Germinal center (tissue), 1 donor: ENCODE measurements at regions not wholly inside any gene's neighbourhood (a gene's known extent, or its start where the extent isn't known, plus 50 kb on each side); places are given as distances from the start of the nearest gene placed in this dataset.

Source experiments
- DNase-seq: peaks from one replicate; pipeline ENCODE4 v3.0.0; 2012; ENCODE audit warnings: mixed read lengths, low spot score

DNA sequence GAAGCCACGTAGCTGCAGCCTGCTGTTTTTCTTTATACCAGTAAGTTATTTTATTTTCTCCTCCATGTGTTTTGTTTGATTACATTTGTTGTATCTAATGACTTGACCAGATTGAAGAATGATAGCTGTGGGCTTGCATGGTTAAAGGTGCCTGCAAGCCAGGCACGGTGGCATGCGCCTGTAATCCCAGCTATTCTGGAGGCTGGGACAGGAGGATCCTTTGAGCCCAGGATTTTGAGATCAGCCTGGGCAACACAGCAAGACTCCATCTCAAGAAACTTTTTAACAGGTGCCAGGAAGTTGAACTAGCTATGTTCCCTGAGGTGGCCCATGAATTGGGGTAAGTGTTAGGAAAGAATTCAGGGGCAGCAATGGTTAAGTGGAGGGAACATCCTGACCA, 179.4 kb downstream of the IRS1 start:
- DNase-seq: no peak

DNA sequence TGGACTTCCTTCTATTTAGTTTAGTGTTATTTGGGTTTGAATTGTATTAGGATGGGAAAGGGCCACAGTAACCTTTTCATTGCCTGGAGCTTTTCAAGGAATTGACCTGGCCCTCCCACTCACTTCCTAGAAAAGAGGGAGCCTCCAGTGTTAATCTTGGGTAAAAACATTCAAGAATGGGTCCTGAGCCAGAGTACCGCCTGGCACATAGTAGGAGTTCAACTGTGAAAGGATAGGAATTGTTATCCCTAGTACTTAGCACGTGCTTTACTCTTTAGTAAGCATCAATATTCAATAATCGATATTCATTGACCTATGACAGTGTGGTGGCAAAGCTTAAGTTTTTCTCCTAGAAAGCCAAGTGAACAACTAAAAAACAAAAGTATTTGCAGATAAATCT, 179.9 kb downstream of the IRS1 start:
- DNase-seq: no peak

DNA sequence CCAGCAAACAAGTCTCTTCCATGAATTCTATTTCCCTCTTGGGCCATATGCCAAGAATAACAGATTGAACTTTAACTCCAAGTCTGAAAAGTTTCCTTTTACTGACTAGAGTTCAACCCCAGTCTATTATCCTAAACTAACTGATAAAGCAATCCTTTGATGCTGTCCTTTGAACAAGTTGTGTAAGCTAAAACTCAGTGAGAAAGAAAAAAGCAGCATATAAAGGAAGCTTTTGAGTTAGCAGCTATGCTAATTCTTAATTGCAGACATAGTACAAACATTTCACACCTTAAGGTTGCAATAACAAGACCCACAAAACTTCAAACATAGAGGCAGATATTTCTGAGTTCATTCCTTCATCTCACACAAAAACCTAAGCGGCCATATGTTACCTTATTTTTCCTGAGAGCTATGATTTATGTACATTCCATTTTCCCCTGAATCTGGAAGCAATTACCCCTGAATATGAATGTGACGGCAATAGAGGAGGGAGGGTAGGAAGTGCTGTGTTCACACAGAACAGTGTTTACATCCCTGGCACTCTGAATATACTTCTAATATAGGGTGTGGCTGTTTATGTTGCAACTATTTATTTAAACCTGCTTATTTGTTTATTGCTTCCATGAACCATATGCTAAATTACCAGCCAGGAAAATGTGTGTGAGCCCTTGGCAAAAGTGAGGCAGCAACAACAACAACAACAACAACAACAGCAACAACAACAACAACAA, 180.6 kb downstream of the IRS1 start:
- no peak for DNase-seq

DNA sequence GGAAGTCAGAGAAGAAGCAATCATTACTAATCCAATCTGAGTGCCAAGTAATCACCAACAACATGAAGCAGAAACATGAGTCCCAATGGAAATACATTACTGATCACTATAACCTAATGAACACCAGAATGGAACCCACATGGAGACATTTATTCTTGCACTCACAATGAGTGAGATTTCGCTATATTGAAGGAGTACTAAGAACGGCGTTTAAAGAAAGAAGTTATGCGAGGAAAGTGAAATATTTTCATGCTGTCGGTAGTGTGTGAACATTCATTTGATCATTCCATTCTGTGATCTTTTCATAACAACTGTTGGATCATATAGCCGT, 181.1 kb downstream of the IRS1 start:
- DNase-seq: no peak

- DNase-seq: no peak
Observed at GRCh38 chr2:226615891-226616290, 183.7 kb downstream of the IRS1 start.

DNA sequence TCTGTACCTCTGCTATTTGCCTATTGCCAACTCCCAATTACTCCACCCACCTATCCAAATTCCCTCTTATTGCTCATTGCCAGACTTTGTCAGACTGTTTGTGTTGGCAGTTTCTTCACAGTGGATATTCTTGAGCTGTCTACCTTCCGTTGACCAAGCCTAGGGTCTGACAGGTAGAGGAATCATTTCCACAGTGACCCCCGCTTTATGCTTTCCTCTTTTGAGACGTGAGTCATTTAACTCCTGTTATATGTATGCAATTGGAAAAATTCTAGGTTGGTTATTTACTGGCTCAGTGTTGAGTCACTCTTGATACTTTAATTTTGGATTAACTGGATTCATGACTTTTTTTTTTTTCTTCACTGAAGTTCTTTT, 187.7 kb downstream of the IRS1 start:
- DNase-seq: no peak

DNA sequence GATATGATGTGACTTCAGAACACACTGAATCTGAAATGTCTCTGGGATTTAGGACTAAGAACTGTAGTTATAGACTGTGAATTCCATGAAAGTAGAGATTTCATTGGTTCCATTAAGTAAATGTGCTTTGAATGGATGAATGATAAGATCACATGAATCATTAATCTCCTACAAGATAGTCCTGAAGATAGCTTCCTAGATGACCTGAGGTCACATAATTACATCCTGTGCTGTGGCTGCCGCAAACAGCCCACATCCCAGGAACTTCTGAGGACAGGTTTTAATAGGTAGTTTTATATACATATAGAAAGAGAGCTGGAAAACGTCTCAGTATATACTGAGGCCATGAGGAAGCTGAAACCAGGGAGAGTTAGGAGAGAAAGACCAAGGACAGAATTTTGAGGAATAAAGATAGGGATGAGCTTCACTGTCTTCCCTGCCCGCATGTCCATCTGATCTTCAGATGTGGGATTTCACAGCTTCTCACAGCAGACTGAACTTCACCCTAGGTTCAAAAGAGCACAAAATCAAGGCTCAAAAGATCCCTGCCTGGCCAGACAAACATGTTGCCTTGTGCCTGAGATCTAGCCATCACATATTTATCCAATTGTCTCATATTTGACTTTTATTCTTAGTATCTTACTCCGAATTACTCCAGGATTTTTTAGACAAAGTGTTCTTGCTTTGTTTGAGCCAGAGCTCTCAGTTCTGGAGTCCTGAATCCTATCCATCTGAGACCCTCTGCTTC, 188.2 kb downstream of the IRS1 start:
- no peak for DNase-seq

GRCh38 chr2:226609366-226609765, 190.3 kb downstream of the IRS1 start:
- DNase-seq: no peak

GRCh38 chr2:226608451-226608850, 191.2 kb downstream of the IRS1 start:
- no peak for DNase-seq

- DNase-seq: no peak
Observed at GRCh38 chr2:226607379-226607778, 192.2 kb downstream of the IRS1 start.

DNA sequence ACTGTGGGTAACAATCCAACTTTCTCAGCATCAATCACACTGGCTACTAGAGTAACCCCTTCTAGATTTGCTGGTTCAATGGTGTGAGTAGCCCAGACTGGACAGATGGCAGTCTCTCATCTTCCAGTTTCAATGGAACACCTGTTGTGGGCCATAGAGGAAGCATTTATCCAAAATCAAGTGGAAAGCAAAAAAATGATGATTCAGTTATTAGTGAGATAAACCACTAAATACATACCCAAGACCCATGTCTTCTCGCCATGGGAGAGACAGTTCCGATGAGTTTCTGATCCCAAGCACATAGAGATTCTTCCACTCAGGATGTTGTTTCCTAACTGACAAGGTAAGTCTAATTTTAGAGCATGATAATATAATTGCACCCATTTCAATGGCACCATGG, 194.0 kb downstream of the IRS1 start:
- no peak for DNase-seq

GRCh38 chr2:226603606-226604005, 196.0 kb downstream of the IRS1 start:
- DNase-seq: no peak

- no peak for DNase-seq
Observed at GRCh38 chr2:226601881-226602662, 197.5 kb downstream of the IRS1 start.

GRCh38 chr2:226600802-226601201, 198.8 kb downstream of the IRS1 start:
- no peak for DNase-seq

DNA sequence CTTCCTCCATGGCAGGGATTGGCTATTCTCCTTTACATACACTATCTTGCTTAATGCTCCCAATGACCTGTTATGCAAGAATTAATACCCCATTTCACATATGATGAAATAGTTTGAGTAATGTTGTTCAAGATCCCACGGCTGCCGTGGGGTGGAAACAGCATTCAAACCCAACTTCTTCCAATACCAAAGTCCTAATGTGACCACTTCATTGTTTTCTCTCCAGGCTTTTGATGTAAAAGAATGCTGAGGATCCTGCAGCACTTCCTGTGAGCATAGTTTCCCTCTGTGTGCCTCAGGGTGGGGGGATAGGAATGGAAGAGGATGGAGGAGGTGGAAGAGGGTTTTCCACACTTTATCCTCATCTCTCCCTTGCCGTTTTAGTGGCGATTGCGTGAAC, 199.4 kb downstream of the IRS1 start:
- DNase-seq: no peak

DNA sequence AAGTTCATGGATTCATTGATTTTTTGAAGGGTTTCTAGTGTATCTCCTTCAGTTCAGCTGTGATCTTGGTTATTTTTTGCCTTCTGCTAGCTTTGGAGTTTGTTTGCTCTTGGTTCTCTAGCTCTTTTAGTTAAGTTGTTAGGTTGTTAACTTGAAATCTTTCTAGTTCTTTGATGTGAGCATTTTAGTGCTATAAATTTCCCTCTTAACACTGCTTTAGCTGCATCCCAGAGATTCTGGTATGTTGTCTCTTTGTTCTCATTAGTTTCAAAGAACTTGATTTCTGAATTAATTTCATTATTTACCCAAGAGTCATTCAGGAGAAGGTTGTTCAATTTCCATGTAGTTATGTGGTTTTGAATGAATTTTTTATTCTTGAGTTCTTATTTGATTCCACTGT, 210.6 kb downstream of the IRS1 start:
- no peak for DNase-seq

DNA sequence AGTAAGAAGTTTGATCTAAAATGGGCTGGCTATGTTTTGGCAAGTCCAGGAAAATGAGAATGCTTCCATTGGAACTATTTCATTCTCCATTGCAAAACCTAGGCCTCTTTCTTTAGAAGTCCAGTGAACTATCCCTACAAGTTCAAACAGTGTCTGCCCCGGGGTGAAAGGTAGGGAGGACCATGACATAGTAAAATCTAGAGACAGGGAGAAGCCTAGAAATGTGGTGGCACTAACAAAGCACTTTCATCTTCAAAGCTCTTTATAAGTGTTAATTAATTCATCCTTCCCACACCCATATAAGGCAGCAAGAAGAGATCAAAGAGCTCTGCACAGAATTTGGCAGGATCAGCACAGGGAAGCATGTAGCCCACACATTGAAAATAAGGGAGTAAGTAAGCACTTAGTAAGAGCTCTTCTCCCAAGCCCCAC, 214.5 kb downstream of the IRS1 start:
- no peak for DNase-seq

DNA sequence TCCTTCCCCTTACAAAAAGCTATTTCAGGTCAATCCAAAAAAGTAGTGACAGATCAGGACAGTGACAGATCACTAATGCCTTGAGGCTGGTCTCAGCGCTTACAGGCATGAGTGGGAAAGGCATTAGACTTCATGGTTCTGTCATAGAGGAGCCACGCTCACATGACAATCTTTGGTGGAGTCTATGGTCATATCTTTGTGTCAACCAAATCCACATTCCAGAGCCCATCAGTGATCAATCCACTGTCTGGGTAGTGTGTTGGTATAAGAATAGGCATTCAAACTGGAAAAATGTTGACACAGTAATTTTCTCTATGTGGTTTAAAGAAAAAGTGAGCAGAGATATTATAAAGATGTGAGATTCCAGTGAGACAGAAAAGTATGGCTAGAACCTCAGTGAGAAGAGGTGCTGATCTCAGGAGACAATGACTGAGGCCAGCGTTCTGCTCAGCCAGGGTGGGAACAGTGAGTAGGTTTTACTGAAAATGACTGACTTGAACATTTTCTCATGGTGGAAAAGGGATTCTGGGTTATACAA, 215.0 kb downstream of the IRS1 start:
- no peak for DNase-seq

GRCh38 chr2:226583715-226584114, 215.9 kb downstream of the IRS1 start:
- DNase-seq: no peak

DNA sequence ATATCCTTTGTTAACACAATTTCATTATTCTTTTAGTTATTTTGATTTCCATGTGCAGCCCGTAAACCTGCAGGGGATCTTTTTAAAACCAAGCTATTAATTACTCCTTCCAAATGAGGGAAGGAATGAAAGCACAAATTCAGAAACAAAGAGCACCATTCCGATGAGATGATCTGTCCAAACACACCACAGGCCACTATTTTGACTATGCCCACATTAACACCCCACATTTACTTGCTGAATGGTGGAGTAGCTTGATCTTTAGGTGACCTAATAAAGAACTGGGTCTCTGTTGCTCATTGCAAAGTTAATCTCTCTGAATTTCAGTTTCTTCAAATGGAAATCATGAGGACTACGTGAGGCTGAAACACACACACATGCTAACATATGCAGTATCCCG, 218.0 kb downstream of the IRS1 start:
- no peak for DNase-seq

DNA sequence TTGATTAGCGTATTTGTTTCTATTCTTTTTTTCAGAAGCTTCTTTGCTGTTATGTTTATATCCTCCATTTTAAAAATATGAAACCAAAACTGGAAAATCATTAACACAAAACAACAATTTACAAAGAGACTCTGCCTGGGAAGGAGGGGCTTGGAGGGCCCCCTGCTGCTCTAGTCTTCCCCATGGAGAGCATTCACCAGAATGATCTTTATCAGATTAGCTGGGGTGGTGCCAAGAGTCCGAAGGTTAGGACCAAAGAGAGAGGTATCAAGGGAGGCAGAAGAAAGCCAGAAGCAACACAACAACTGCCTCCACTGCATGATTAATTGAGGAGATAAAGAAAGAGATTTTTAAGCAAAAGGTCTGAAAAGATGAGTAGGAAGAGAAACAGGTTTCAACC, 218.6 kb downstream of the IRS1 start:
- DNase-seq: no peak

DNA sequence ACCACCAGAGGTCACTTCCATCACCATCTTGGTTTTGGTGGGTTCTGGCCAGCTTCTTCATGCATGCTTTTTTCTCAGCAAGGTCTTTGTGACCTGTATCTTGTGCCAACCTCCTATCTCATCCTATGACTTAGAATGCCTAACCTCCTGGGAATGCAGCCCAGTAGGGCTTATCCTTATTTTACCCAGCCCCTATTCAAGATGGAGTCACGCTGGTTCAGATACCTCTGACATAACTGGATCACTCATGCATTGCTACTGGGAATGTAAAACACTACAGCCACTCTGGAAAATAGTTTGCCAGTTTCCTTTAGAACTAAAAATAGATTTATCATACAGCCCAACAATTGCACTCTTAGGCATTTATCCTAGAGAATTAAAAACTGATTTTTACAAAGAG, 219.2 kb downstream of the IRS1 start:
- no peak for DNase-seq

DNA sequence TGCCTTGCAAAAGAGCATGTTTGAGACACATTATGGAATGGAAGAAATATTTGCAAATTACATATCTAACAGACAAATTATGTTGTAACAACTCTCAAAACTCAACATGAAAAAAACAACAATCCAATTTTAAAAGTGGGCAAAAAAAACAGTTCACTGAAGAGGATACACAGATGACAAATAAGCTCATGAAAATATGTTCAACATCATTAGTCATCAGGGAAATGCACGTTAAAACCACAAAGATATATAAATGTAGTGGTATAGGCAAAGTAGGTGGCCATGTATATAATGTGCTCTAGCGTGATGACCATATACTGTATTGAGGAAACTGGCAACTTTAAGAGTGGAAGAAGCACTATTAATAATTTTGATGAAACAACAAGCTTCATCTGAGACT, 220.1 kb downstream of the IRS1 start:
- DNase-seq: no peak
